ENCODE measurements at regions not wholly inside any gene's neighbourhood (a gene's known extent, or its start where the extent isn't known, plus 50 kb on each side); places are given as distances from the start of the nearest gene placed in this dataset.
"Not testable (repeated sequence)": the region's sequence is repeated elsewhere in the genome, so short reads cannot be mapped to it uniquely, and the experiment has no call there.

- no peak for DNase-seq
Observed at GRCh38 chr6:78598966-78599365, 268.4 kb upstream of the IRAK1BP1 start.

- DNase-seq: no peak
Observed at GRCh38 chr6:78599526-78599925, 267.8 kb upstream of the IRAK1BP1 start.

- DNase-seq: no peak
Observed at GRCh38 chr6:78605909-78606446, 261.4 kb upstream of the IRAK1BP1 start.

- no peak for DNase-seq
Observed at GRCh38 chr6:78607189-78607588, 260.2 kb upstream of the IRAK1BP1 start.

GRCh38 chr6:78611102-78611620 lies 256.2 kb upstream of the IRAK1BP1 start:
- DNase-seq: no peak

GRCh38 chr6:78611886-78612480 lies 255.4 kb upstream of the IRAK1BP1 start:
- peak; percentile 8 for DNase-seq

- no peak for DNase-seq
Observed at GRCh38 chr6:78614961-78615360, 252.4 kb upstream of the IRAK1BP1 start.

- no peak for DNase-seq
Observed at GRCh38 chr6:78615430-78615904, 251.9 kb upstream of the IRAK1BP1 start.

- DNase-seq: no peak
Observed at GRCh38 chr6:78618970-78619369, 248.4 kb upstream of the IRAK1BP1 start.

- DNase-seq: no peak
Observed at GRCh38 chr6:78623554-78623953, 243.8 kb upstream of the IRAK1BP1 start.

- peak; percentile 25 for DNase-seq
Observed at GRCh38 chr6:78629154-78629721, 238.1 kb upstream of the IRAK1BP1 start.

- no peak for DNase-seq
Observed at GRCh38 chr6:78629836-78630235, 237.5 kb upstream of the IRAK1BP1 start.

- DNase-seq: no peak
Observed at GRCh38 chr6:78631976-78632375, 235.4 kb upstream of the IRAK1BP1 start.

- no peak for DNase-seq
Observed at GRCh38 chr6:78639111-78640110, 227.9 kb upstream of the IRAK1BP1 start.

GRCh38 chr6:78643976-78644375 lies 223.4 kb upstream of the IRAK1BP1 start:
- DNase-seq: not testable (repeated sequence)

GRCh38 chr6:78646542-78647415 lies 220.6 kb upstream of the IRAK1BP1 start:
- DNase-seq: not testable (repeated sequence)

GRCh38 chr6:78665819-78666218 lies 201.5 kb upstream of the IRAK1BP1 start:
- not testable (repeated sequence) for DNase-seq

- no peak for DNase-seq
Observed at GRCh38 chr6:78666764-78667163, 200.6 kb upstream of the IRAK1BP1 start.

- no peak for DNase-seq
Observed at GRCh38 chr6:78670156-78670555, 197.2 kb upstream of the IRAK1BP1 start.

GRCh38 chr6:78670802-78671201 lies 196.5 kb upstream of the IRAK1BP1 start:
- no peak for DNase-seq

GRCh38 chr6:78676069-78677007 lies 191.0 kb upstream of the IRAK1BP1 start:
- DNase-seq: not testable (repeated sequence)

Data from NCI-H146 (cell line).